ENCODE measurements at regions not wholly inside any gene's neighbourhood (a gene's known extent, or its start where the extent isn't known, plus 50 kb on each side); places are given as distances from the start of the nearest gene placed in this dataset.

- TF ChIP-seq CTCF (IDR thresholded peaks at IDR 0.05) (no peak), EP300 (IDR thresholded peaks at IDR 0.05; ENCODE audit: low read depth) (no peak)
Measured at GRCh38 chr5:122718611-122719010, 56.3 kb upstream of the SNX2 start.

Data from transverse colon (tissue), 3 donors.